HUES64 (cell line): ENCODE measurements at regions not wholly inside any gene's neighbourhood (a gene's known extent, or its start where the extent isn't known, plus 50 kb on each side); places are given as distances from the start of the nearest gene placed in this dataset.

Experiments used
- H3K27ac ChIP-seq: 2 replicates; pipeline ENCODE4 v1.7.0; 2013; ENCODE audit warnings: low read depth, low read length, inconsistent platforms
- H3K27me3 ChIP-seq: 2 replicates; pipeline ENCODE4 v1.6.1; 2013; ENCODE audit warnings: mild to moderate bottlenecking, low read length; ENCODE audit not compliant: insufficient read depth
- H3K36me3 ChIP-seq: 2 replicates; pipeline ENCODE4 v1.6.1; 2013; ENCODE audit warnings: mild to moderate bottlenecking, low read length; ENCODE audit not compliant: insufficient read depth
- H3K4me1 ChIP-seq: 2 replicates; pipeline ENCODE4 v1.6.1; 2013; ENCODE audit warnings: mild to moderate bottlenecking, low read length, moderate library complexity; ENCODE audit not compliant: insufficient read depth
- H3K4me3 ChIP-seq: 2 replicates; pipeline ENCODE4 v1.5.1; 2013; ENCODE audit warnings: mild to moderate bottlenecking, low read length, moderate library complexity
- H3K9ac ChIP-seq: 2 replicates; pipeline ENCODE4 v1.6.1; 2013; ENCODE audit warnings: mild to moderate bottlenecking, low read depth, low read length
- H3K9me3 ChIP-seq: 2 replicates; pipeline ENCODE4 v1.6.1; 2013; ENCODE audit warnings: low read depth, low read length; ENCODE audit not compliant: insufficient read depth
- WGBS: fragments of 150-250, 120-280 bp; methylation state at CpG from one replicate; pipeline ENCODE4 v1.1.7; 2013; ENCODE audit warnings: missing lambda C conversion rate; 5-methylcytosine and 5-hydroxymethylcytosine counted together

DNA sequence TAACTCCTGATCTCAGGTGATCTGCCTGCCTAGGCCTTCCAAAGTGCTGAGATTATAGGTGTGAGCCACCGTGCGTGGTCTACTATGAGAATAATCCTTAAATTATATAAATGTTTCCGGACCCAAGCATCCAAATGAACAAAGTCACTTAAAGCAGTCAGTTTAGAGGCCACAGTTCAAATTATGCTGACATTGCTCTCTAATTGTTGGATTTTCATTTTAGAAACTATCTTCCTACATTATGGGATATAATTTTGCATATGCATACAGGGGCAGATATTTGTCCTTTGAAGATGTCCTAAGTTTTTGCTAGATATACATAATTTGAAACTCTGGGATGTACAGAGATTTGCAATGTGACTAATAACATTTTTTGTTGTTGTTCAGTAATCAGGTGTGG, 390.1 kb downstream of the RND3 start:
- 95% methylated on average over 2 of the region's 3 CpGs for WGBS
- Histone ChIP-seq H3K4me1 (no peaks in the 10 kb centered on the region), H3K9me3 (no peaks in the 10 kb centered on the region), H3K9ac (no peak overlapping the region), H3K27ac (no peak overlapping the region), H3K27me3 (no peaks in the 10 kb centered on the region), H3K36me3 (no peaks in the 10 kb centered on the region), H3K4me3 (no peak overlapping the region)

DNA sequence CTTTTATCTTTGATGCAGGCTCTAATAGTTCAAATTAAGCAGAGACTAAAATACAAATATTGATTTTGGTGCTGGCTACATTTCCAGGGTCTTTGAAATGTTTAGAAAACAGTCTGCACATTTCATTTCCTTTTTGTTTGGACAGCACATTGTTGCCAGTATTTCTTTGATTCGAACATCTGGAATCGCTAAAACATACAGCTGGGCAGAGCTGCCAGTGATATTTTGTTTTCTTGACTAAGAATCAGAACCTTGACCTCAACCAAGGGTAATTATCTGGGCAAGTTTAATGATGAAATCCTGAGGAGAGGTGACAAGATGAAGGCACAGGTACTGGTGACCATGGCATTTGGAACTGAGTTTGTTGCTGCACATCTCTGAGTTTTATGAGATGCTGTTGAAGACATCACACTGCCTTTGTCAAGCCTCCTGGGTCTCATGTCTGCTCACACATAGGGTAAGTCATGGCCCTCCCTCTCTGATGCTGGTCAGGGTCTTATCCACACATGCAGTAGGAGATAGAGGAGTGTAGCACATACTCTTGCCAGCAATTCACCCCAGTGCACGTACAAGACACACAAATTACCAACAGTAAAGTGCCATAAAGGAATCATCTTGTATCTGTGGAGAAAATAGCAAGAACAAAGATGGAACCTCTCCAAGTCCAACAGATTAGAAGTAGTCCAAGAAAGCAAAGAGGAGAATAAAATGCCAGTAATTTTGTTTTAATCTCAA, 391.9 kb downstream of the RND3 start:
- Histone ChIP-seq H3K4me3 (no peak overlapping the region), H3K4me1 (no peaks in the 10 kb centered on the region), H3K27me3 (no peaks in the 10 kb centered on the region), H3K9me3 (no peaks in the 10 kb centered on the region), H3K27ac (no peak overlapping the region), H3K36me3 (no peaks in the 10 kb centered on the region), H3K9ac (no peak overlapping the region)
- WGBS: 100% methylated on average over 2 of the region's 3 CpGs

DNA sequence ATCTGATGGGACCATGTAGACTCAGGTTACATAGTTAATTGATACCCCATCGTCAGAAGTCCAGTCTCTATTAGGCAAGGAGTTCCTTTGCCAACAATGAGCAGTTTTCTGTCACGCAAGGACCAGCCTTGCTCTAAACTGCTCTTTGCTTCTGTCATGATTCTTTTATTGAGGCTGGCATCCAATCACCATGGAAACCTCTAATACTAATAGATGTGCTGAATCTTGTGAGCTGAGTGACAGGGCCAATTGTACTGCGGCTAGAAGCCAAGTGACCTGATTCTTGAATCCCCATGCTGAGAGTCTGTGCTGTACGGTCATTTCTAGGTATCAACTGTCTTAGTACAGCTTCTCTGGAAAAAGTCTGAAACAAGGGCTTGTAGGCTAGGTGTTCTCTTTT, 395.6 kb downstream of the RND3 start:
- Histone ChIP-seq H3K36me3 (no peaks in the 10 kb centered on the region), H3K9me3 (no peaks in the 10 kb centered on the region), H3K9ac (no peak overlapping the region), H3K27me3 (no peaks in the 10 kb centered on the region), H3K4me1 (0 out of 2 replicates have a peak, but pooled peaks cover 4% of the 10 kb centered on the region), H3K4me3 (no peak overlapping the region), H3K27ac (no peak overlapping the region)
- WGBS: 96% methylated on average over 4 of the region's 4 CpGs

DNA sequence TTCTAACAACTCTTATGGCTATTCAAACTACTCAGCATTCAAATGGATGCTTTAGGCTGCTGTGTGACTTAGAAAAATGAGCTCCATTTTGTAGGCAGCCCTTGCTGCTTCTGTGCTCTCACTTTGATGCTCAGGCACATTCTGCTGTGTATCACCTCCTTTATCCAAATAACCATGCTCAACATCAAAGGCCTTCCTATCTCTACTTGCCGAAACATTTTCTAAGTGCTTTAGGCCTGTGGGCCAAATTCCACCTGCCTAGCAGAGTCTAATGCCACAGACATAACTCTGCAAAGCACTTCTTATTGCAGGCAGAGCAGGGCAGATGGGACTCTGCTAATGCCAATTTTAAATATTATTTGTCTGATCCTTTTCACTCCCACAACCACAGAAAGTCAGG, 397.4 kb downstream of the RND3 start:
- Histone ChIP-seq H3K4me3 (no peak overlapping the region), H3K27ac (no peak overlapping the region), H3K36me3 (no peaks in the 10 kb centered on the region), H3K9me3 (0 out of 2 replicates have a peak, but pooled peaks cover 5% of the 10 kb centered on the region), H3K9ac (no peak overlapping the region), H3K4me1 (0 out of 2 replicates have a peak, but pooled peaks cover 4% of the 10 kb centered on the region), H3K27me3 (no peaks in the 10 kb centered on the region)
- 84% methylated on average over 1 of the region's 1 CpG for WGBS

DNA sequence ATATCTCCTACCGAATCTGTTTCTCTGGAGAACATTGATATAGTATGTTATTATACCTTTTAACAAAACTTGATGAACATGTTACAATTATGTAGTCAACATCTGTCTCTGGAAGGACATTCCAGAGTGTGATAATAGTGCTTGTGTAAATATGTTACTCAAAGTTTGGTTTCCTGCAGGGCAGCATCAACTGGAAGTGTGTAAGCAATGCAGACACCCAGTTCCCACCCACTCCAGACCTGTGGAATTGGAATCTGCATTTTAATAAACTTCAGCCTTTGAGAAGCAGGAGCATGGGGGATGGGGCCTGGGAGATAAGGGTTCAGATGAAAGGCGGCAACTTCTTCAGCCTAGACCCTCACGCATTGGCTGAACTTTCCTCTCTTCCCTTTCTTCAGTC, 398.9 kb downstream of the RND3 start:
- no peaks in the 10 kb centered on the region for H3K27me3 ChIP-seq

DNA sequence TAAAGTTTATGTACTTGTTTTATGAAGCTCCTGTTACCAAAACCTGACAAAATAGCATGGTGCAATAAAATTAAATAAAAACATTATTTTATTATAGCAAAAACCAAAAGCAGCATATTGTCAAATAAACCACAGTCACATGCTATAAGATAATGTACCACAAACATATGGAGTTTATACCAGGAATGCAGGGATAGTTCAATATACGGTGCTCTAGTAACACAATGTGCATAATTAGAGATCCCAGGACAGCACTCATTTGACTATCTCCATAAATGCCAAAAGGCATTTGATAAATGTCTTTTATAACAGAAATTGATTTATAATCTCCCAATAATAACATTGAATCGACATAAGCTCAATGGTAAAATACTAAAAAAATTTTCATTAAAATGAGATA, 402.0 kb downstream of the RND3 start:
- Histone ChIP-seq H3K27ac (no peak overlapping the region), H3K4me3 (no peak overlapping the region), H3K27me3 (no peaks in the 10 kb centered on the region), H3K9me3 (0 out of 2 replicates have a peak, but pooled peaks cover 5% of the 10 kb centered on the region), H3K9ac (no peak overlapping the region), H3K4me1 (0 out of 2 replicates have a peak, but pooled peaks cover 4% of the 10 kb centered on the region), H3K36me3 (no peaks in the 10 kb centered on the region)
- 100% methylated on average over 1 of the region's 2 CpGs for WGBS

More for the DNA sequence above, 398.9 kb downstream of the RND3 start:
- Histone ChIP-seq H3K9me3 (0 out of 2 replicates have a peak, but pooled peaks cover 5% of the 10 kb centered on the region), H3K9ac (no peak overlapping the region), H3K27ac (no peak overlapping the region), H3K4me3 (no peak overlapping the region), H3K4me1 (0 out of 2 replicates have a peak, but pooled peaks cover 4% of the 10 kb centered on the region), H3K36me3 (no peaks in the 10 kb centered on the region)
- WGBS: 52% methylated on average over 2 of the region's 3 CpGs

DNA sequence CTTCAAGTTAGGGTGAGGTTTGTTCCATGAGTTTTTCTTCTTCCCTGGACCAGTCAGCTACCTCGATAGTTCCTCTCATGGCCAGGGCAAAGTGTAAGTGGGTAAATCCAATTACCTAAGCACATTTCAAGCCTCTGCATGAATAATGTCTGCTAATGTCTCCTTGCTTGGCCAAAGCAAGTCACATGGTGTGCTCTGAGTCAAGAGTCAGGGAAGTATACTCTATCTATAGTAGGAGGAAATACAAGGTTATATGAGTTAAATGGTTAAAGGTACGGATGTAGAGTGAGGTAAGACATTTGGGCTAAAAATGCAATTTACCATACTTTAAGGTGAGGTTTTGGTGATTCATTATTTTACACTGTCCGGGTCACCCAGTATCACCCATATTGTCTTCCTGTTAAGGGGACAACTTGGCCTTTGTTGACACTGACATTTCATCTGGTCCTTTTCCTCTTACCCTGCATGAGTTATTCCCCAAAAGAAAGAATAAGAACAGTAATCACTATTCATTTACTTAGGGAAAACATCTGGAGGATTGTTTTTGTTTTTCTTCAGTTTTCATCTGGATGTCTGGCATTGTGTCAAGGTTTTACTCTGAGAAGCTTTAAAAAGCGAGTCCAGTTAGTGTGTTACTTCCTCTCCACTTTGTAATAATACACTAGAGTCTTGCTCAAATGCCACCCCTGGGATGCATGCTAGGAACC, 405.5 kb downstream of the RND3 start:
- Histone ChIP-seq H3K27me3 (no peaks in the 10 kb centered on the region), H3K27ac (no peak overlapping the region), H3K4me3 (no peak overlapping the region), H3K36me3 (no peaks in the 10 kb centered on the region), H3K9me3 (0 out of 2 replicates have a peak, but pooled peaks cover 5% of the 10 kb centered on the region), H3K4me1 (no peaks in the 10 kb centered on the region), H3K9ac (no peak overlapping the region)
- WGBS: 96% methylated on average over 4 of the region's 4 CpGs

DNA sequence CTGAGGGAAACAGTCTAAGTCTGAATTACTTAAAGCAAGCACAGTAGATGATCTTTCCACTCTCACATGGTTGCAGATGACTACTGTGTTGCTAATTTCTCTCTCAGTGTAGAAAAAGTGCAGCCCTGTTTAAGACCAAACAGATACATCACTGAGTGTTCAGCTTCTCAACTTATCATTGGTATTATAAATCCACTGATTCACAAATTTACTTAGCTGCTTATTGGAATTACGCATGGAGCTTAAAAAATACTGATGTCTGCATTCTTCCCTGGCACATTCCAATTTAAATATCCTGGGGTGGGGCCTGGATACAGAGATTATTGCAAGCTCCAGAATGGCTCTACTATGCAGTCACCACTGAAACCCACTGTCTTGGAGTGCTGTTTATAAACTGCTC, 411.2 kb downstream of the RND3 start:
- no peak overlapping the region for H3K4me3 ChIP-seq
- no peaks in the 10 kb centered on the region for H3K9me3 ChIP-seq
- no peaks in the 10 kb centered on the region for H3K36me3 ChIP-seq
- WGBS: 88% methylated on average over 1 of the region's 1 CpG
- H3K27ac ChIP-seq: no peak overlapping the region
- no peaks in the 10 kb centered on the region for H3K4me1 ChIP-seq
- H3K9ac ChIP-seq: no peak overlapping the region
- no peaks in the 10 kb centered on the region for H3K27me3 ChIP-seq

DNA sequence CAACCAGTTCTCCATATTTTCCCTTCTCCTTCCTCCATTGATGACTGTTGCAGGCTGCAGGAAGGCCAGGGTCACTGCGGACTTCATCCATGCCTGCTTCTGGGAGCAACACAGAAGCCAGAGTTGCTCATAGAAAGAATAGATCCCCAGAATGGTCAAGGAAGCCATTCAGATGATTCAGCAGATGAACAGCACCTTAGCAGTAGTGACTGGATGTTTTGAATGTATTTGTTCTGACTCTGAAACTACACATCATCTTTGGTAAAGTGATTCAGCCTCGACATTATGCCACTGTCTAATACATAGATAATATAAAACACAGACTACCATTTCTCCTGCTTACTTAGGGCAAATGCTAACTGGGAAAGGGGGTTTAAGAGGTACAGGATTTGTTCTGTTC, 411.6 kb downstream of the RND3 start:
- no peaks in the 10 kb centered on the region for H3K4me1 ChIP-seq
- no peak overlapping the region for H3K9ac ChIP-seq
- H3K4me3 ChIP-seq: no peak overlapping the region
- no peak overlapping the region for H3K27ac ChIP-seq
- H3K9me3 ChIP-seq: no peaks in the 10 kb centered on the region
- H3K27me3 ChIP-seq: no peaks in the 10 kb centered on the region
- H3K36me3 ChIP-seq: no peaks in the 10 kb centered on the region
- 97% methylated on average over 1 of the region's 2 CpGs for WGBS

DNA sequence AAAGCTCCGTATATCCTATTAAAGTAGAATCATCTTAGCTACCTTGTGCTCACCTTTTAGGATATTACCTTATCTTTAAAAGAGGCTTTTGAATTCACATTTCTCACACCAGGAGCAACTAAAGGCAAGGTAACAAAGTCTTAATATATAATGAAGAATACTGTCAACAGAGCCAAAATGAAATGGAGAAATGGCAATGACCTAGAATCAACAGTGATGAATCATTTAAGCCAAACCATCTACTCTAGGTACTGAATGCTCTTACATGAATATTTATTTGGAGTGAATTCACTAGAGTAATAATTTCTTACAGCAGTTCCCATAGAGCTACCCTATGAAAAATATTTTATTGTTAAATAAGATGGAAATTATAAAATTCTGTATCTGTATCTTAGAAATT, 421.0 kb downstream of the RND3 start:
- Histone ChIP-seq H3K4me3 (no peak overlapping the region), H3K4me1 (peaks cover 9% of the 10 kb centered on the region), H3K36me3 (no peaks in the 10 kb centered on the region), H3K9me3 (no peaks in the 10 kb centered on the region), H3K27me3 (no peaks in the 10 kb centered on the region), H3K9ac (no peak overlapping the region), H3K27ac (no peak overlapping the region)
- WGBS: 60% methylated on average over 1 of the region's 1 CpG

DNA sequence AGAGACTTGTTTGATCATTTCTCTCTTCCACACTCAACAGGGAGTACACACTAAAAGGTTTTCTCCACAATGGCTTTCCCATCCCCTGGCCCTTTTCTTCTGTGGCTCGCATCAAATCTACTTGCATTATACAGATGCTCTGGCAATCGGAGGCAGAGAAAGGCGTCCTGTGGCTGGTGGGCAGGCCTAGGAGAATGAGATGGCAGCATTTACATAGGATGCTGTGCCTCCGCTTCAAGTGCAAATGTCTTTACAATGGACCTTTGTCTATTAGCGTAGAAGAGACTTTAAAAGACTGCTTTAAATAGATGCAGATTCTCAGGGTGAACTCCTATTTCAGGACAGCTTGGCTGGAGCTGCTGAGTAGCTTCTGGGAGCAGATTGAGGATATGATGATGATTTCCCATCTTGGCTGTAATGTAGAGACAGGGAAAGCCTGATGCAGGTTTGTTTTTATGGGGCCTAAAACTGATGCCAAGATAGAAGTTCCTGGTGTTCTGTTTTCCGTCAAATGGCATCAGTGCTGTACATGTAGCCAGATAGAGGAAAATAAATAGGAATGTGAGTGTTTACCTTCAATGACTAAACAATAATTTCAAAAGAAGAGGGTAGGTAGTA, 423.4 kb downstream of the RND3 start:
- H3K9ac ChIP-seq: no peak overlapping the region
- peaks cover 23% of the 10 kb centered on the region for H3K4me1 ChIP-seq
- H3K27ac ChIP-seq: no peak overlapping the region
- H3K9me3 ChIP-seq: no peaks in the 10 kb centered on the region
- no peaks in the 10 kb centered on the region for H3K27me3 ChIP-seq
- H3K4me3 ChIP-seq: no peak overlapping the region
- no peaks in the 10 kb centered on the region for H3K36me3 ChIP-seq
- WGBS: 63% methylated on average over 6 of the region's 6 CpGs
